ENCODE measurements at regions not wholly inside any gene's neighbourhood (a gene's known extent, or its start where the extent isn't known, plus 50 kb on each side); places are given as distances from the start of the nearest gene placed in this dataset.
A peak's percentile ranks its signal among the peaks of the same experiment; 100 is the strongest.
"Not testable (repeated sequence)": the region's sequence is repeated elsewhere in the genome, so short reads cannot be mapped to it uniquely, and the experiment has no call there.

DNA sequence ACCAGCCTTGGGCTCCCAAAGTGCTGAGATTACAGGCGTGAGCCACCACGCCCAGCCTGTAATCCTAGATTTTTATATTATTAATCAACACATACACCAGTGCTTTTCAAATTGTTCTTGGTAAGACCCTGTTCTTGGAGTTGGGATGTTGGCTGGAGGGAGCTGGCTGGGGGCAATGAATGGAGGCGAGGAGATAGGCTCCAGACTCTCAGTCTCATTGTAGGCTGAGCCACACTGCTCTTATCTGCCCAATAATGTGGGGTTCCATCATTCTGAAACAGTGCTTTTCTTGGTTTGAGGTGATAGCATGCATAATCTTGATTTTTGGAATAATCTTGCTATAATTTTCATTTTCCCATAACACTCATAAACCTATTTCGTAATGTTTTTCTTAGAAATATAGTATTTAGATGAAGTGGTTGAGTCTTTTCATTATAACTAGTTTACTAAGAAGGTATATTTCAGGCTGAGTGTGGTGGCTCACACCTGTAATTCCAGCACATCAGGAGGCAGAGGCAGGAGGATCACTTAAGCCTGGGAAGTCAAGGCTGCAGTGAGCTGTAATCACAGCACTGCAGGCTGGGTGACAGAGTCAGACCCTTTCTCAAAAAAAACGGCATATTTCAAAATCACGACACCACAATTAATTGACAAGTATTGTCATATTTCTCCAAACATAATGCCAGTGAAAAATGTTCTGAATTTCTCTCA lies 65.1 kb upstream of the LYZL2 start:
- TF ChIP-seq, protein P1, sequence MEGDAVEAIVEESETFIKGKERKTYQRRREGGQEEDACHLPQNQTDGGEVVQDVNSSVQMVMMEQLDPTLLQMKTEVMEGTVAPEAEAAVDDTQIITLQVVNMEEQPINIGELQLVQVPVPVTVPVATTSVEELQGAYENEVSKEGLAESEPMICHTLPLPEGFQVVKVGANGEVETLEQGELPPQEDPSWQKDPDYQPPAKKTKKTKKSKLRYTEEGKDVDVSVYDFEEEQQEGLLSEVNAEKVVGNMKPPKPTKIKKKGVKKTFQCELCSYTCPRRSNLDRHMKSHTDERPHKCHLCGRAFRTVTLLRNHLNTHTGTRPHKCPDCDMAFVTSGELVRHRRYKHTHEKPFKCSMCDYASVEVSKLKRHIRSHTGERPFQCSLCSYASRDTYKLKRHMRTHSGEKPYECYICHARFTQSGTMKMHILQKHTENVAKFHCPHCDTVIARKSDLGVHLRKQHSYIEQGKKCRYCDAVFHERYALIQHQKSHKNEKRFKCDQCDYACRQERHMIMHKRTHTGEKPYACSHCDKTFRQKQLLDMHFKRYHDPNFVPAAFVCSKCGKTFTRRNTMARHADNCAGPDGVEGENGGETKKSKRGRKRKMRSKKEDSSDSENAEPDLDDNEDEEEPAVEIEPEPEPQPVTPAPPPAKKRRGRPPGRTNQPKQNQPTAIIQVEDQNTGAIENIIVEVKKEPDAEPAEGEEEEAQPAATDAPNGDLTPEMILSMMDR (IDR thresholded peaks at IDR 0.05; ENCODE audit: insufficient read depth, missing control alignments): no peak
- FAIRE-seq (no peak), DNase-seq (ENCODE audit: insufficient read length, low spot score) (no peak)

DNA sequence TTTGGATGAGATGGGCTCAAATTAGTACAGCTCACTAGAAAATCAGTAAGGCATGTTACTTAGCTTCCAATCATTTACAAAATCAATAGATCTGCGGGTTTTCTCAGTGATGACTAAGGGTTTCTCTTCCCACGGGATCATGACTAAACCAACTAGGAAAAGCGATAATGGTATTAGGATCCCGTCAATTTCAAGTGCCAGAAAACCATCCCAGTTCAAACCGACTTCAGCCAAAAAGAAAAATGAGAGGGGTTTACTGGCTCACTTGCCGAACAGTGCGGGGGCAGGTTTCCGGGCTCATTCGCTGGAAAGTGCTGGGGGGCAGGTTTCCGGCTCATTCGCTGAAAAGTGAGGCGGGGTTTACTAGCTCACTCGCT lies 62.1 kb upstream of the LYZL2 start:
- FAIRE-seq (no peak), DNase-seq (ENCODE audit: insufficient read length, low spot score) (no peak)
- TF ChIP-seq, protein P1 (IDR thresholded peaks at IDR 0.05; ENCODE audit: insufficient read depth, missing control alignments): no peak

DNA sequence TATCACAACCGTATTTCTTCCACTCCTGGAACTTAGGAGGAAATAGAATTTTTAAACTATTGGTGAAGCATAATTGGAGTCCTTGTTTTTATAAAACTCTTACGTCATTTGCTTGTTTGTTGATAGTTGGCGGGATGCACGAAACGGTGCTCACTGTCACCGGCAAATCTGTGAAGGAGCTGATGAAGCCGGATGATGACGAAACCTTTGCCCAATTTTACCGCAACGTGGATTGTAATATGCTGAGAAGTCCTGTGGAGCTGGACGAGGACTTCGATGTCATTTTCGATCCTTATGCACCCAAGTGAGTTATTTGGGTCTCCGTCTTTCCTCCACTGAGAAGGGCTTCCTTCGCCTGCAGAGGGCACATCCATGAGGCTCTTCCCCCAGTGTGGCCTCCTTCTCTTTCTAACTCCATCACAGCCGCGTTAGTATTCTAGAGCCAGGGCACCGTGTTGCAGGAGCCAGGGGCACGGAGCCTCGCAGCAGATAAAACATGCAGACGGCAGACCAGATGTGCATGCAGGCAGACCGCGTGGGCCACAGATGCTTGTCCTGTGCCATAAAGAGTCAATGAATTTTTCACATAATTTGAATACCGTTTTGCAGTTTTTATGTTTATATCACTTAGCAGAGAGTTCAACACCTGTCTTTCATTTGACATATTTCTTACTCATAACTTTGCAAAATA lies 61.5 kb upstream of the LYZL2 start:
- FAIRE-seq: not testable (repeated sequence)

DNA sequence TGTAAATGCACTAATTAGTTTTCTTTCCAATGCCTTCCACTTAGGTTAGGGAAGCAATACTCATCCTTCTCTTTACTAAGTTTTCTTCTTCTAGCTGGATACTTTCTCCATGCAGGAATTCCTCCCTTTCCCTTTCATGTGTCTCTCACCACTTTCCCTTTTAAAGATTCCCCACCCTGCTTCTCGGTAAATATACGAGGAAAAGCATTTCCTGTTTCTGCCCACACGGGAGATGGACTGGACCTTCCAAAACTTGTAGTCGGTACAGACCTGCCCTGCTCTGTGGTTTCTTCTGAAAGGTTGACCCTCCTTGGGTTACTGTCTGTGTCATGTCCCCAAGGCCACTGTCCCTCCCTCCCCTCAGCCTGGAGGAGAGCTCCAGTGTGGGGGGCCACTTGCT lies 58.9 kb upstream of the LYZL2 start:
- no peak for FAIRE-seq
- no peak for DNase-seq (ENCODE audit: insufficient read length, low spot score)
- TF ChIP-seq, protein P1 (IDR thresholded peaks at IDR 0.05; ENCODE audit: insufficient read depth, missing control alignments): no peak

More for the DNA sequence above, 61.5 kb upstream of the LYZL2 start:
- not testable (repeated sequence) for DNase-seq (ENCODE audit: insufficient read length, low spot score)

DNA sequence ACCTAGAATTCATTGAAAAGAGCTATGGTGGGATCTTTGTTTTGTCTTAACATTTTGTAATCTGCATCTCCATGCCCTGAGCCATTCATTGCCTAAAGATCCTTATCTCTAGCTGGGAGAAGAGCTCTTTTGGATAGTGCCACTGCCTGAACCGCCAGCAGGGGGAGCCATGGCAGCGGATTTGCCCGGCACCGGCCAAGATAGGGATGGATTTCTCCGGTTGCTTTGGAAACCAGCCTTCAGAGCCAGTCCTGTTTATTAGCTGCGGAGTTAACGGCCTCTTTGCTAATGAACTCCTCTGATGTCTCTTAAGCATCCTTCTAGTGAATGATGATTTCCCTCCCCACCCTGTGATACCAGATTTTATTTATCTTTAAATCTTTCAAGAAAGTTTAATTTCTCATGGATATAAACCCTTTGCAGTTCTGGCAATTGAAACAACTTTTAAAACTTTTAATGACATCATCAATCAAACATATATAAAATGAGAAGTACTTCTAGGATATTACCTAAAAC lies 58.2 kb upstream of the LYZL2 start:
- DNase-seq (ENCODE audit: insufficient read length, low spot score) (peak; percentile 35), FAIRE-seq (no peak)
- TF ChIP-seq, protein P1 (IDR thresholded peaks at IDR 0.05; ENCODE audit: insufficient read depth, missing control alignments): peak; percentile 89

DNA sequence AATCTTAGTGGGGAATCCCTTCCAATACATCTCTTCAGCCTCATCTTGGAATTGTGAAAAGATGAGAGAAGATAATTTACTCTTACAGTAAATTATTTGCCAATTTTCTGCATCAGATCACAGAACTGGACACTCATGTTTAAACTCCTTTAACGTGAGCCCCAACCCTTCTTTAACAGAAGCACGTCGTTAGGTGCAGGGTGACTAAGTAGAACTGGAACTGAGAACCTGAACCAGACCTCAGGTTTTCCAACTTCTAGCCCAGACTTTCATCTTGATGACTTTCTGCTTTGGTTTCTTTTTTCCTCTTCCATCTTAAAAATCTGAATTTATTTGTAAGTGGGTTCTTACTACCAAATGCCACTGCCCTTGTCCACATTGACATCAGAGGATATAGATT lies 57.2 kb upstream of the LYZL2 start:
- TF ChIP-seq, protein P1 (IDR thresholded peaks at IDR 0.05; ENCODE audit: insufficient read depth, missing control alignments): no peak
- DNase-seq (ENCODE audit: insufficient read length, low spot score) (no peak), FAIRE-seq (no peak)

DNA sequence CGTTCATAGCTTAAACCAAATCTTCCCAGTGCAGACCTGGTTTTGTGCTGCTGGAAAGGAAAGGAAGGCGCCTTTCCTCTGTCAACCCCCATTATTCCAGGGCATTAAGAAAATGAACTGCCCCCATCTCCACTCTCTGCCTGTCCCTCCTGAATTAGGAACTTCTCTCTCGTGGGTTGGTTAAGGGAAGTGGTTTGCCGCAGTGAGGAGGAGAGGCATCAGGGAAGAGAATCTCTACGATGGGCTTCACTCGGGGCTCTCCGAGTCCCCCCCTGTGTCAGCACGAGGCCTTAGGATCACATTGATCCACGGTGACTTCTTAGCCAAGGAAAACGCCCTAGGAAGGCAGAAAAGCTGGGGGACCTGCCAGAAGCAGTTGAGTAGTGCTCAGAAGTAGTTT lies 53.9 kb upstream of the LYZL2 start:
- TF ChIP-seq, protein P1 (IDR thresholded peaks at IDR 0.05; ENCODE audit: insufficient read depth, missing control alignments): no peak
- DNase-seq (ENCODE audit: insufficient read length, low spot score): no peak

DNA sequence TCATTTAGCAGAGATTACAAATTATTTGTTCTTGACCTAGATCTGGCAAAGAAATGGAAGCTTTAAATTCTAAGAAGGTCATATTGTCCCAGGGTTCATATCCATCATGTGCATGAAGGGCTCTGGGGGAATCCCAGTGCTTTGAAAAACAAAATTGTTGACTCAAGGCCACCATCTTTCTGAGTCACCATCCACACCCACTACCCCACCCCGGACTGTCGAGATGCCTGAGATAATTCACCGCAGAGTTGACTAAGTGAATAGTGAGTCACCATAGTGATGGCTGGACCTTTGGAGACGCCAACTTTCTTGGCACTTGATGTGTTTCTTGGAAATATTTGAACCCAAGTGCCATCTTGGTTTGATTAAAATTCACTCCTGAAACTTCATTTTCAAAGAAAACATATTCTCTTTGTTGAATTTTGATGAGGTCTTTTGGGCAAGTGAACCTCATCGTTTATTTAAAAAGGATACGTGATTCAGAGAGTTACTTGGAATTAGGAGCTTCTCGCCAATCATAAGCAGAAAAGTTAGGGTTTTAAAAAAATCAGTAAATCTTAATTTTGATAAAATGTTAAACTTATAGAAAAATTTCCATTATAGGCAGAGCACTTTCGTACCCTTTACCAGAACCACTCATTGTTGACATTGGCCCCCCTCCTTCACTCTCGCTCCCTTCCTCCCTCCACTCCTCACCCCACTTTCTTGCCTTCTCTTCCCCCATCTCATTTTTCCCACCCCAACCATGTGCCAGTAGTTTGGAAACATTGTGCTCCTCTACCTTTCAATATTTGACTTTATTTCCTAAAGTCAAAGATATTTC lies 53.0 kb upstream of the LYZL2 start:
- not testable (repeated sequence) for DNase-seq (ENCODE audit: insufficient read length, low spot score); FAIRE-seq

More for the DNA sequence above, 53.9 kb upstream of the LYZL2 start:
- no peak for FAIRE-seq
